HL-60 (cell line): ENCODE measurements at regions not wholly inside any gene's neighbourhood (a gene's known extent, or its start where the extent isn't known, plus 50 kb on each side); places are given as distances from the start of the nearest gene placed in this dataset.
"Not testable (repeated sequence)": the region's sequence is repeated elsewhere in the genome, so short reads cannot be mapped to it uniquely, and the experiment has no call there.

ENCODE experiments used
- POLR2AphosphoS5 ChIP-seq: IDR thresholded peaks from 2 replicates; pipeline ENCODE4 v1.6.1; 2012; ENCODE audit warnings: low read depth
- TF ChIP-seq, protein P1 (sequence below): IDR thresholded peaks from one replicate; pipeline ENCODE4 v1.5.1; 2011; ENCODE audit warnings: low read length, control low read depth, inconsistent platforms; ENCODE audit not compliant: insufficient read depth
- TF ChIP-seq, protein P2 (sequence below): IDR thresholded peaks from 2 replicates; pipeline ENCODE4 v1.6.1; 2012; ENCODE audit warnings: low read depth; ENCODE audit not compliant: insufficient replicate concordance

DNA sequence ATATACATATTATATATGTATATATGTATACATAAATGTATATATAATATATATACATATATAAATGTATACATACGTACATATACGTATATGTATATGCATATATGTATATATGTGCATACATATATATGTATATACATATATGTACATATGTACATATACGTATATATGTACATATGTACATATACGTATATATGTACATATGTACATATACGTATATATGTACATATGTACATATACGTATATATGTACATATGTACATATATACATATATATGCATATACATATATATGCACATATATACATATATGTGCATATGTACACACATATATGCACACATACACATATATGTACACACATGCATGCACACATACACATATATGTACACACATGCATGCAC lies 627.3 kb upstream of the LRRTM1 start:
- TF ChIP-seq, protein P1, sequence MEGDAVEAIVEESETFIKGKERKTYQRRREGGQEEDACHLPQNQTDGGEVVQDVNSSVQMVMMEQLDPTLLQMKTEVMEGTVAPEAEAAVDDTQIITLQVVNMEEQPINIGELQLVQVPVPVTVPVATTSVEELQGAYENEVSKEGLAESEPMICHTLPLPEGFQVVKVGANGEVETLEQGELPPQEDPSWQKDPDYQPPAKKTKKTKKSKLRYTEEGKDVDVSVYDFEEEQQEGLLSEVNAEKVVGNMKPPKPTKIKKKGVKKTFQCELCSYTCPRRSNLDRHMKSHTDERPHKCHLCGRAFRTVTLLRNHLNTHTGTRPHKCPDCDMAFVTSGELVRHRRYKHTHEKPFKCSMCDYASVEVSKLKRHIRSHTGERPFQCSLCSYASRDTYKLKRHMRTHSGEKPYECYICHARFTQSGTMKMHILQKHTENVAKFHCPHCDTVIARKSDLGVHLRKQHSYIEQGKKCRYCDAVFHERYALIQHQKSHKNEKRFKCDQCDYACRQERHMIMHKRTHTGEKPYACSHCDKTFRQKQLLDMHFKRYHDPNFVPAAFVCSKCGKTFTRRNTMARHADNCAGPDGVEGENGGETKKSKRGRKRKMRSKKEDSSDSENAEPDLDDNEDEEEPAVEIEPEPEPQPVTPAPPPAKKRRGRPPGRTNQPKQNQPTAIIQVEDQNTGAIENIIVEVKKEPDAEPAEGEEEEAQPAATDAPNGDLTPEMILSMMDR: not testable (repeated sequence)
- TF ChIP-seq, protein P2, sequence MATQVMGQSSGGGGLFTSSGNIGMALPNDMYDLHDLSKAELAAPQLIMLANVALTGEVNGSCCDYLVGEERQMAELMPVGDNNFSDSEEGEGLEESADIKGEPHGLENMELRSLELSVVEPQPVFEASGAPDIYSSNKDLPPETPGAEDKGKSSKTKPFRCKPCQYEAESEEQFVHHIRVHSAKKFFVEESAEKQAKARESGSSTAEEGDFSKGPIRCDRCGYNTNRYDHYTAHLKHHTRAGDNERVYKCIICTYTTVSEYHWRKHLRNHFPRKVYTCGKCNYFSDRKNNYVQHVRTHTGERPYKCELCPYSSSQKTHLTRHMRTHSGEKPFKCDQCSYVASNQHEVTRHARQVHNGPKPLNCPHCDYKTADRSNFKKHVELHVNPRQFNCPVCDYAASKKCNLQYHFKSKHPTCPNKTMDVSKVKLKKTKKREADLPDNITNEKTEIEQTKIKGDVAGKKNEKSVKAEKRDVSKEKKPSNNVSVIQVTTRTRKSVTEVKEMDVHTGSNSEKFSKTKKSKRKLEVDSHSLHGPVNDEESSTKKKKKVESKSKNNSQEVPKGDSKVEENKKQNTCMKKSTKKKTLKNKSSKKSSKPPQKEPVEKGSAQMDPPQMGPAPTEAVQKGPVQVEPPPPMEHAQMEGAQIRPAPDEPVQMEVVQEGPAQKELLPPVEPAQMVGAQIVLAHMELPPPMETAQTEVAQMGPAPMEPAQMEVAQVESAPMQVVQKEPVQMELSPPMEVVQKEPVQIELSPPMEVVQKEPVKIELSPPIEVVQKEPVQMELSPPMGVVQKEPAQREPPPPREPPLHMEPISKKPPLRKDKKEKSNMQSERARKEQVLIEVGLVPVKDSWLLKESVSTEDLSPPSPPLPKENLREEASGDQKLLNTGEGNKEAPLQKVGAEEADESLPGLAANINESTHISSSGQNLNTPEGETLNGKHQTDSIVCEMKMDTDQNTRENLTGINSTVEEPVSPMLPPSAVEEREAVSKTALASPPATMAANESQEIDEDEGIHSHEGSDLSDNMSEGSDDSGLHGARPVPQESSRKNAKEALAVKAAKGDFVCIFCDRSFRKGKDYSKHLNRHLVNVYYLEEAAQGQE: not testable (repeated sequence)
- not testable (repeated sequence) for TF ChIP-seq POLR2AphosphoS5
